ENCODE measurements at regions not wholly inside any gene's neighbourhood (a gene's known extent, or its start where the extent isn't known, plus 50 kb on each side); places are given as distances from the start of the nearest gene placed in this dataset.

DNA sequence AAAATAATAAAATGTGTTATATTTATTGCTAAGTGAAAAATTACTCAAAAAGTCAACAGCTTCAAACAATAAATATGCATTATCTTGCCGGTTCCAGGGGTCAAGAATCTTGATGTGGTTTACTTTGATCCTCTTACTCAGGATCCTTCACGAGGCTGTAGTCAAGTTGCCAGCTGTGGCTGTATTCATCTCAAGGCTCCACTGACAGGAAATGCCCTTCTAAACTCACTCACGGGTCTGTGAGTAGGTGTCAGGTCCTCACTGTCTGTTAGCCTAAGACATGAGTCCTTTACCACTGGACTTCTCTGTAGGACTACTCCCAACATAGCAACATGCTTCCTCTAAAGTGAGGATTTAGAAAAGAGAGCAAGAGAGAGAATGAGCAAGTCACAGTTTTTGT is 983.0 kb downstream of the SI start:
- Histone ChIP-seq H3K27me3 (no peaks in the 10 kb centered on the region), H3K4me1 (no peaks in the 10 kb centered on the region), H3K4me3 (no peak overlapping the region), H3K36me3 (no peaks in the 10 kb centered on the region), H3K9me3 (no peaks in the 10 kb centered on the region), H3K27ac (no peak overlapping the region)
- TF ChIP-seq POLR2AphosphoS5 (IDR thresholded peaks at IDR 0.05) (no peak), POLR2A (IDR thresholded peaks at IDR 0.05) (no peak), EP300 (IDR thresholded peaks at IDR 0.05) (no peak)
- TF ChIP-seq, protein P1, sequence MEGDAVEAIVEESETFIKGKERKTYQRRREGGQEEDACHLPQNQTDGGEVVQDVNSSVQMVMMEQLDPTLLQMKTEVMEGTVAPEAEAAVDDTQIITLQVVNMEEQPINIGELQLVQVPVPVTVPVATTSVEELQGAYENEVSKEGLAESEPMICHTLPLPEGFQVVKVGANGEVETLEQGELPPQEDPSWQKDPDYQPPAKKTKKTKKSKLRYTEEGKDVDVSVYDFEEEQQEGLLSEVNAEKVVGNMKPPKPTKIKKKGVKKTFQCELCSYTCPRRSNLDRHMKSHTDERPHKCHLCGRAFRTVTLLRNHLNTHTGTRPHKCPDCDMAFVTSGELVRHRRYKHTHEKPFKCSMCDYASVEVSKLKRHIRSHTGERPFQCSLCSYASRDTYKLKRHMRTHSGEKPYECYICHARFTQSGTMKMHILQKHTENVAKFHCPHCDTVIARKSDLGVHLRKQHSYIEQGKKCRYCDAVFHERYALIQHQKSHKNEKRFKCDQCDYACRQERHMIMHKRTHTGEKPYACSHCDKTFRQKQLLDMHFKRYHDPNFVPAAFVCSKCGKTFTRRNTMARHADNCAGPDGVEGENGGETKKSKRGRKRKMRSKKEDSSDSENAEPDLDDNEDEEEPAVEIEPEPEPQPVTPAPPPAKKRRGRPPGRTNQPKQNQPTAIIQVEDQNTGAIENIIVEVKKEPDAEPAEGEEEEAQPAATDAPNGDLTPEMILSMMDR (IDR thresholded peaks at IDR 0.05): no peak
- DNase-seq (no peak), ATAC-seq (ENCODE audit: low FRiP score in 2 of 2) (no peak)
- WGBS, 2 donors: 20 to 30% methylated on average over 3 of the region's 3 CpGs

DNA sequence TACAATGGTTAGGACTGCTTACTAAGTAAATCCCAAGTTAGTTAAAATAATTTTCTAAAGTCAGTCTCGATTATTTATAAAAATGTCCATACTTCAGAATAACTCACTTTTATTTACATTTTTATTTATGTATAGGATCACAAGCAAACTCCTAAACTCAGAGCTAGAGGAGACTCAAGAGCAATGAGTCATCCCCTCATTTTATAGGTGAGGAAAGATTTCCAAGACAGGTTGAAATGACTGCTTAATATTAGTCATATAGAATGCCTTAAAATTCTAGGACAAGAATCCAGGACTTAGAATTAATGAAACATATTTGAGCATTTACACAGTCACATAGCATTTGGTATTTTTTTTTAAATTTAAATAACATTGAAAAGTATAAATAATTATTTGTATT is 983.8 kb downstream of the SI start:
- Histone ChIP-seq H3K4me1 (no peaks in the 10 kb centered on the region), H3K27ac (no peak overlapping the region), H3K4me3 (no peak overlapping the region), H3K36me3 (no peaks in the 10 kb centered on the region), H3K9me3 (no peaks in the 10 kb centered on the region), H3K27me3 (no peaks in the 10 kb centered on the region)
- WGBS, 2 donors: 70 to 81% methylated on average over 1 of the region's 1 CpG
- ATAC-seq (ENCODE audit: low FRiP score in 2 of 2) (no peak), DNase-seq (no peak)
- TF ChIP-seq EP300 (IDR thresholded peaks at IDR 0.05): no peak
- TF ChIP-seq, protein P1 (IDR thresholded peaks at IDR 0.05): no peak
- no peak for TF ChIP-seq POLR2A (IDR thresholded peaks at IDR 0.05)
- TF ChIP-seq POLR2AphosphoS5 (IDR thresholded peaks at IDR 0.05): no peak

DNA sequence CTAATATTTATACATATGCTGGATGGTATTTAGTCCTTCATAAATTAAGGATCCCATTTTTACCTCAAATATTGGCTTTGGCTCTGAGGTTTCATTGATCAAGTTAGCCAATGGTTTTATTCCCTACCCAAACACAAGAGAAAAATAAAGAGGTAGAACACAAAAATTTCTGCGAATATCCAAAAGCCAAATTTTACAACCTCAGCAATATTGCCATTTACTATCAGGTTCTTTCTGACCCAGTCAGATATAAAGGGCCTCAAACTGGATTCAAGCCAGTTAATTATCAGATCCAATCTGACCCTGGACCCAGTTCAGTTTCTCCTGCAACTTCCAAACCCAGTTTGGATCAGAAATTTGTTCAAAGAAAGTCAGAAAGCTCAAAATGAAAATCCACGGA is 998.1 kb downstream of the SI start:
- no peak overlapping the region for H3K4me3 ChIP-seq
- TF ChIP-seq, protein P1 (IDR thresholded peaks at IDR 0.05): no peak
- TF ChIP-seq EP300 (IDR thresholded peaks at IDR 0.05): no peak
- no peak for TF ChIP-seq POLR2A (IDR thresholded peaks at IDR 0.05)
- no peak for TF ChIP-seq POLR2AphosphoS5 (IDR thresholded peaks at IDR 0.05)
- H3K4me1 ChIP-seq: no peaks in the 10 kb centered on the region
- DNase-seq (no peak), ATAC-seq (ENCODE audit: low FRiP score in 2 of 2) (no peak)
- peaks cover 0 to 5% (median 0%) of the 10 kb centered on the region in 4 donors for H3K9me3 ChIP-seq
- H3K27ac ChIP-seq: no peak overlapping the region
- H3K36me3 ChIP-seq: no peaks in the 10 kb centered on the region
- WGBS, 2 donors: 69 to 89% methylated on average over 2 of the region's 2 CpGs
- H3K27me3 ChIP-seq: no peaks in the 10 kb centered on the region

- ATAC-seq (ENCODE audit: low FRiP score in 2 of 2) (no peak), DNase-seq (no peak)
- 60 to 100% methylated on average over 1 of the region's 1 CpG for WGBS, 2 donors
- Histone ChIP-seq H3K27ac (no peak overlapping the region), H3K27me3 (no peaks in the 10 kb centered on the region), H3K9me3 (no peaks in the 10 kb centered on the region), H3K36me3 (no peaks in the 10 kb centered on the region), H3K4me1 (no peaks in the 10 kb centered on the region), H3K4me3 (no peak overlapping the region)
- TF ChIP-seq EP300 (IDR thresholded peaks at IDR 0.05) (no peak), POLR2A (IDR thresholded peaks at IDR 0.05) (no peak), POLR2AphosphoS5 (IDR thresholded peaks at IDR 0.05) (no peak)
- TF ChIP-seq, protein P1 (IDR thresholded peaks at IDR 0.05): no peak
Measured at GRCh38 chr3:164064298-164064697, 1014.0 kb downstream of the SI start.

DNA sequence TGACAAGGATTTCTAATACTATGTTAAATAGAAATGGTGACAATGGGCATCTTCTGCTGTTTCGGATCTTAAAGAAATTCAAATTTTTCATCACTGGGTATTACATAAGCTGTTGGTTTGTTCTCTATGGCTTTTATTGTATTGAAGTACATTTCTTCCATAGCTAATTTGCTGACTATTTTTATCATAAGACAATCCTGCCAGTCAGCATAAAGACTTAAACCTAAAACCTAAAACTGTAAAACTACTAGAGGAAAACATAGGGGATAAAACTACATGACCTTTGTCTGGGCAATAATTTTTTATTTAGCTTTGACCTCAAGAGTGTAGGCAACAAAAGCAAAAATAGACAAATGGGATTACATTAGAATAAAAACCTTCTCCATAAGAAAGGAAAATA is 1017.4 kb downstream of the SI start:
- H3K4me3 ChIP-seq: no peak overlapping the region
- 80 to 82% methylated on average over 1 of the region's 1 CpG for WGBS, 2 donors

More for the DNA sequence above, 1017.4 kb downstream of the SI start:
- TF ChIP-seq EP300 (IDR thresholded peaks at IDR 0.05) (no peak), POLR2AphosphoS5 (IDR thresholded peaks at IDR 0.05) (no peak)
- no peak overlapping the region for H3K27ac ChIP-seq
- DNase-seq (no peak), ATAC-seq (ENCODE audit: low FRiP score in 2 of 2) (no peak)
- no peaks in the 10 kb centered on the region for H3K9me3 ChIP-seq
- H3K27me3 ChIP-seq: no peaks in the 10 kb centered on the region
- no peaks in the 10 kb centered on the region for H3K4me1 ChIP-seq
- H3K36me3 ChIP-seq: no peaks in the 10 kb centered on the region
